Fibroblast of lung (primary cell): ENCODE measurements at regions not wholly inside any gene's neighbourhood (a gene's known extent, or its start where the extent isn't known, plus 50 kb on each side); places are given as distances from the start of the nearest gene placed in this dataset.
"Not testable (repeated sequence)": the region's sequence is repeated elsewhere in the genome, so short reads cannot be mapped to it uniquely, and the experiment has no call there.

ENCODE experiments used
- DNase-seq, 2 donors: peaks; one replicate each; pipeline versions ENCODE4 v3.0.0 to v3.0.0-alpha.2; 2010; ENCODE audit warnings: low read depth in 2 of 2
- H2AFZ ChIP-seq: 2 replicates; pipeline ENCODE4 v1.5.1; 2012; ENCODE audit warnings: low read length, control low read depth, inconsistent platforms
- H3K27ac ChIP-seq: 2 replicates; pipeline ENCODE4 v1.5.1; 2011; ENCODE audit warnings: low read length, control low read depth; ENCODE audit not compliant: insufficient read depth
- H3K27me3 ChIP-seq: 2 replicates; pipeline ENCODE4 v1.5.1; 2011; ENCODE audit warnings: mild to moderate bottlenecking, low read length; ENCODE audit not compliant: control insufficient read depth, insufficient read depth
- H3K36me3 ChIP-seq: 2 replicates; pipeline ENCODE4 v1.5.1; 2011; ENCODE audit warnings: low read length; ENCODE audit not compliant: control insufficient read depth, insufficient read depth
- H3K4me1 ChIP-seq: 2 replicates; pipeline ENCODE4 v1.5.1; 2011; ENCODE audit warnings: low read length; ENCODE audit not compliant: control insufficient read depth, insufficient read depth; ENCODE audit errors: extremely low read depth
- H3K4me2 ChIP-seq: 2 replicates; pipeline ENCODE4 v1.5.1; 2011; ENCODE audit warnings: low read length, control low read depth; ENCODE audit not compliant: insufficient read depth; ENCODE audit errors: extremely low read depth
- H3K4me3 ChIP-seq, 4 experiments: fragments of 200-600 bp in 1 of 4; sonication (generic) in 1 of 4; replicated peaks in 1 of 4; 2 replicates each; pipeline ENCODE4 v1.5.1; 2011 to 2016; ENCODE audit warnings: low read length in 4 of 4, low read depth in 3 of 4, mild to moderate bottlenecking in 3 of 4, control low read depth in 2 of 4, inconsistent platforms in 1 of 4, mixed read lengths in 1 of 4; ENCODE audit not compliant: insufficient read depth in 1 of 4; ENCODE audit errors: control extremely low read depth in 1 of 4
- H3K79me2 ChIP-seq: 2 replicates; pipeline ENCODE4 v1.5.1; 2012; ENCODE audit warnings: mild to moderate bottlenecking, low read length, inconsistent platforms; ENCODE audit not compliant: control insufficient read depth, insufficient read depth
- H3K9ac ChIP-seq: 2 replicates; pipeline ENCODE4 v1.5.1; 2011; ENCODE audit warnings: mild to moderate bottlenecking, low read length, control low read depth; ENCODE audit not compliant: insufficient read depth
- H3K9me3 ChIP-seq: 2 replicates; pipeline ENCODE4 v1.5.1; 2012; ENCODE audit warnings: low read depth, low read length; ENCODE audit not compliant: control insufficient read depth, insufficient read depth
- H4K20me1 ChIP-seq: 2 replicates; pipeline ENCODE4 v1.5.1; 2011; ENCODE audit warnings: low read length; ENCODE audit not compliant: control insufficient read depth, insufficient read depth; ENCODE audit errors: extremely low read depth
- EZH2 ChIP-seq: IDR thresholded peaks from 2 replicates; pipeline ENCODE4 v1.5.1; 2012; ENCODE audit warnings: low read length, control low read depth, mild to moderate bottlenecking; ENCODE audit errors: missing control alignments
- TF ChIP-seq, protein P1 (sequence below), 2 donors: IDR thresholded peaks in 1 of 2; conservative IDR thresholded peaks in 1 of 2; 1 replicate in 1 of 2; 2 replicates in 1 of 2; pipeline ENCODE4 v1.5.1; 2011 to 2012; ENCODE audit warnings: low read length in 2 of 2, control low read depth in 1 of 2, inconsistent platforms in 1 of 2, low read depth in 1 of 2, mild to moderate bottlenecking in 1 of 2

DNA sequence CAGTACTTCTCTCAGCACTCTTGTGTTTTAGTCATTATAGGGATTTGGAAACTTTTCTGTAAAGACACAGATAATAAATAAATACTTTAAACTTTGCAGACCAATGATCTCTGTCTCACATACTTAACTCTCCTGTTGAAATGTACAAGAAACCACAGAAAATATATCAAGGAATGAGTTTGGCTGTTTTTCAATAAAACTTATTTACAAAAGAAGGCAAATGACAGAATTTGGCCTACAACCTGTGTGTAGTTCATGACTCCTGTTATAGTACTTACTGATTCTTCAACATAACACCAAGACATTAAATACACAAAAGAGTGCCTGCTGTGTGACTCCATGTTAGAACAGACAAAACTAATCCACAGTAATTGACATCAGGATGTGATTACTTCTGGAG lies 510.0 kb upstream of the PHF14 start:
- H3K4me3 ChIP-seq, result no peak overlapping the region
- H2AFZ ChIP-seq, result no peak overlapping the region
- DNase-seq, result peak in 1 of 2 donors; percentile 15
- H3K9me3 ChIP-seq, result no peaks in the 10 kb centered on the region
- H3K27ac ChIP-seq, result no peak overlapping the region
- H4K20me1 ChIP-seq, result no peaks in the 10 kb centered on the region
- H3K36me3 ChIP-seq, result no peaks in the 10 kb centered on the region
- TF ChIP-seq EZH2, result no peak
- TF ChIP-seq, protein P1, sequence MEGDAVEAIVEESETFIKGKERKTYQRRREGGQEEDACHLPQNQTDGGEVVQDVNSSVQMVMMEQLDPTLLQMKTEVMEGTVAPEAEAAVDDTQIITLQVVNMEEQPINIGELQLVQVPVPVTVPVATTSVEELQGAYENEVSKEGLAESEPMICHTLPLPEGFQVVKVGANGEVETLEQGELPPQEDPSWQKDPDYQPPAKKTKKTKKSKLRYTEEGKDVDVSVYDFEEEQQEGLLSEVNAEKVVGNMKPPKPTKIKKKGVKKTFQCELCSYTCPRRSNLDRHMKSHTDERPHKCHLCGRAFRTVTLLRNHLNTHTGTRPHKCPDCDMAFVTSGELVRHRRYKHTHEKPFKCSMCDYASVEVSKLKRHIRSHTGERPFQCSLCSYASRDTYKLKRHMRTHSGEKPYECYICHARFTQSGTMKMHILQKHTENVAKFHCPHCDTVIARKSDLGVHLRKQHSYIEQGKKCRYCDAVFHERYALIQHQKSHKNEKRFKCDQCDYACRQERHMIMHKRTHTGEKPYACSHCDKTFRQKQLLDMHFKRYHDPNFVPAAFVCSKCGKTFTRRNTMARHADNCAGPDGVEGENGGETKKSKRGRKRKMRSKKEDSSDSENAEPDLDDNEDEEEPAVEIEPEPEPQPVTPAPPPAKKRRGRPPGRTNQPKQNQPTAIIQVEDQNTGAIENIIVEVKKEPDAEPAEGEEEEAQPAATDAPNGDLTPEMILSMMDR (conservative IDR thresholded peaks at IDR 0.05 in 1 of 2, IDR thresholded peaks at IDR 0.05 in 1 of 2; ENCODE audit: low read depth in 1 of 2, low read length in 2 of 2), result no peak
- H3K79me2 ChIP-seq, result no peaks in the 10 kb centered on the region
- no peak overlapping the region for H3K4me2 ChIP-seq
- no peaks in the 10 kb centered on the region for H3K4me1 ChIP-seq
- H3K9ac ChIP-seq, result no peak overlapping the region
- H3K27me3 ChIP-seq, result no peaks in the 10 kb centered on the region

DNA sequence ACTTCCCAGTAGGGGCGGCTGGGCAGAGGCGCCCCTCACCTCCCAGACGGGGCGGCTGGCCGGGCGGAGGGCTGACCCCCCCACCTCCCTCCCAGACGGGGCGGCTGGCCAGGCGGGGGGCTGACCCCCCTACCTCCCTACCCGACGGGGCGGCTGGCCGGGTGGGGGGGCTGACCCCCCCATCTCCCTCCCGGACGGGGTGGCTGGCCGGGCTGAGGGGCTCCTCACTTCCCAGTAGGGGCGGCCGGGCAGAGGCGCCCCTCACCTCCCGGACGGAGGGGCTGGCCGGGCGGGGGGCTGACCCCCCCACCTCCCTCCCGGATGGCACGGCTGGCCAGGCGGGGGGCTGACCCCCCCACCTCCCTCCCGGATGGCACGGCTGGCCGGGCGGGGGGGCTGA lies 508.1 kb upstream of the PHF14 start:
- H2AFZ ChIP-seq, H3K9me3 ChIP-seq, H3K27ac ChIP-seq, H3K79me2 ChIP-seq, H3K4me1 ChIP-seq, H3K4me2 ChIP-seq, H3K36me3 ChIP-seq, DNase-seq, H3K27me3 ChIP-seq, H4K20me1 ChIP-seq, H3K4me3 ChIP-seq, H3K9ac ChIP-seq: not testable (repeated sequence)

DNA sequence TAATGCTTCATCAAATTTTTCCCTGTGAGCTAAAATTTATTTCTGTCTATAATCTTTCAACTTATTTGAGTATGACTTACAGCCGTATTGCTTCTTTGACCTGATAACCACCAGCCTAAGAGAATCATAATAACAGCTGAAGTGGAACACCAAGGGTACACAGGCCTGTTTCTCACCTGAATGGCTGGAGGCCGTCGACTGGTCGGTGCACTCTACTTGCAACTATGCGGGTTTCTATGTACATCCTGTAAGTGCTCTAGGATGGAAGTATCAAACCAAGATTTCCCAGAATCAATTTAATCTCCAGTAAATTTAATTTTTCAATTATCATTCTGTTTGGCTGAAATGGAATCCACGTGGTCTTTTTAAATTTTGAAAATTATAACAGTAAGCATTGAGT lies 504.8 kb upstream of the PHF14 start:
- TF ChIP-seq, protein P1 (conservative IDR thresholded peaks at IDR 0.05 in 1 of 2, IDR thresholded peaks at IDR 0.05 in 1 of 2; ENCODE audit: low read depth in 1 of 2, low read length in 2 of 2), result no peak
- no peak for TF ChIP-seq EZH2
- Histone ChIP-seq H3K9ac (no peak overlapping the region), H3K36me3 (no peaks in the 10 kb centered on the region), H3K27ac (no peak overlapping the region), H3K4me3 (no peak overlapping the region), H2AFZ (no peak overlapping the region), H3K9me3 (no peaks in the 10 kb centered on the region), H3K79me2 (no peaks in the 10 kb centered on the region), H3K4me2 (no peak overlapping the region), H3K27me3 (no peaks in the 10 kb centered on the region), H3K4me1 (no peaks in the 10 kb centered on the region), H4K20me1 (no peaks in the 10 kb centered on the region)
- DNase-seq, result no peak

DNA sequence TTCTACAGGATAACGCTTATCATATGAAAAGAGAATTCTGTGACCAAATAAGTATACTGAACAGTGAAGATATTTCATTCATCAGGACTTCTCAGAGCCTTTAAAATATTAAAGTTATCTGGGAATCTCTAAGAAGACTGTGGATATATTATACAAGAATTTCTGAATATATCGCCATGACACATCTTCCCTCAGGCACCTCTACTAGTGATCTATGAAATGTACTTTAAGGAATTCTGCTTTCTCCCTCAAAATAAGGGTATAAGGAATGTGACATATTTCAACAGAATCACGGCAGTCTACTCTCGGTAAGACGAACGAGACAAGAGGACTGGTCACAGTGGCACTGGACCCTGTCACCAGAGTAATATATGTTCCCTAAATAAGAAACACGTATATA lies 504.2 kb upstream of the PHF14 start:
- Histone ChIP-seq H3K4me1 (no peaks in the 10 kb centered on the region), H4K20me1 (no peaks in the 10 kb centered on the region), H3K79me2 (no peaks in the 10 kb centered on the region), H3K9ac (no peak overlapping the region), H2AFZ (no peak overlapping the region), H3K9me3 (no peaks in the 10 kb centered on the region), H3K27ac (no peak overlapping the region), H3K4me3 (no peak overlapping the region), H3K27me3 (no peaks in the 10 kb centered on the region), H3K36me3 (no peaks in the 10 kb centered on the region), H3K4me2 (no peak overlapping the region)
- no peak for DNase-seq
- no peak for TF ChIP-seq EZH2
- TF ChIP-seq, protein P1 (conservative IDR thresholded peaks at IDR 0.05 in 1 of 2, IDR thresholded peaks at IDR 0.05 in 1 of 2; ENCODE audit: low read depth in 1 of 2, low read length in 2 of 2), result no peak
